T-helper 1 cell (primary cell): ENCODE measurements at regions not wholly inside any gene's neighbourhood (a gene's known extent, or its start where the extent isn't known, plus 50 kb on each side); places are given as distances from the start of the nearest gene placed in this dataset.

Experiments used
- DNase-seq, 5 donors: peaks; one replicate each; pipeline ENCODE4 v3.0.0-alpha.2; 2012 to 2020

DNA sequence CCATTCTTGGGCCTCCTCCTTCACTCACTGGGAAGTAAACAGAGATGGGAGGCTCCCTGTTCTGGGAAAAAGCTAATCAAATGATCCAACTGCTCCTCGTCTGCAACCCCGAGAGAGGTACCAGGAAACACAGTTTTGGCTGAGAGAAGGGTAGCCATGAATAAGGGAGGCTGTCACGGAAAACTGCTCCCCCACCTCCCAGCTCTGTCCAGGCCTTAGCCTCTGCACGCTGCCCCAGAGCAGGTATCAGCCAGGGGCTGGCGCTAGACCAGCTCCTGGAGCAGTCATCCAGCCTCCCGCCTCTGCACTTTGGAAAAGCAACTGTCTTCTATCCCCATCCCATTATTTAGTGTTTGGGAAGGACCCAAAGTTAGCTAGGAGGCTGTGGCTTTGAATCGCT, 266.1 kb downstream of the NDUFS4 start:
- DNase-seq, result no peak

DNA sequence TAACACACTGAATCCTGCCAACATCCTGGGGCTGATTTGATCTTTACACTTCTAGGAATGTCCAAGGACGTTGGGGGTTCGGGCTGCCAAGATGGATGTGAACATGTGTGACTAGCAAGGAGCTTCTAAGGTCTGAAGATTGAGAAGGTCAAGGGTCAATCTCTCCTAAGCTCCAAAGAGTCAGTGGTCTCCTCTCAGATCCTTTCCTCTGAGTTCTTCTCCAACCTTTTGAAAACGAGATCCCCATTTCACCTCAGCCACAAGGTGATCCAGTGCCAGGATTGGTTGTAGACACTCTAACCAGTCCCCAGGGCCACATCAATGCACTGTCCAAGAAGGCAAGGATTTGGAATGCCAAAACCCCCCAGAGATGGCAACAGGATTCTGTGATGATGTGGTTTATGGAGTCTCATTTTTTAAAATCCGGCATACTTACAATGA, 266.8 kb downstream of the NDUFS4 start:
- DNase-seq, result no peak

DNA sequence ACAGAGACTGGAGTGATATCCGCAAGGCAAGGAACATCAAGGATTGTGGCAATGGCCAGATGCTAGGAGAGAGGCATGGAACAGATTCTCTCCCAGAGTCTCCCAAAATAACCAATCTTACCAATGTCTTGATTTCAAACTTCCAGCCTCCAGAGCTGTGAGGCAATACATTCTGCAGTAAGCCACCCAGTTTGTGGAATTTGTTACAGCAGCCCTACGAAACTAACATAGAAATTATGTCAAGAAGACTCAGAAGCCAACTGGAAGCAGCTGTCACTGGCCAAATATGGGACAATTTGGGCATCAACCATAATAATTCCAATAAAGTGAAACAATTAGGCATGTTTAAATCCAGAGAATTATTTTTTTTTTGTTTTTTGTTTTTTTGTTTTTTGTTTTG, 271.1 kb downstream of the NDUFS4 start:
- no peak for DNase-seq
